GM12875 (cell line): ENCODE measurements at regions not wholly inside any gene's neighbourhood (a gene's known extent, or its start where the extent isn't known, plus 50 kb on each side); places are given as distances from the start of the nearest gene placed in this dataset.

Source experiments
- H3K4me3 ChIP-seq: one replicate; pipeline ENCODE4 v1.5.1; 2011; ENCODE audit warnings: low read depth, low read length, control low read depth
- TF ChIP-seq, protein P1 (sequence below): IDR thresholded peaks from 2 replicates; pipeline ENCODE4 v1.5.1; 2011; ENCODE audit warnings: low read depth, mild to moderate bottlenecking, control low read depth, inconsistent platforms, low read length, moderate library complexity, borderline replicate concordance; ENCODE audit not compliant: insufficient read depth

DNA sequence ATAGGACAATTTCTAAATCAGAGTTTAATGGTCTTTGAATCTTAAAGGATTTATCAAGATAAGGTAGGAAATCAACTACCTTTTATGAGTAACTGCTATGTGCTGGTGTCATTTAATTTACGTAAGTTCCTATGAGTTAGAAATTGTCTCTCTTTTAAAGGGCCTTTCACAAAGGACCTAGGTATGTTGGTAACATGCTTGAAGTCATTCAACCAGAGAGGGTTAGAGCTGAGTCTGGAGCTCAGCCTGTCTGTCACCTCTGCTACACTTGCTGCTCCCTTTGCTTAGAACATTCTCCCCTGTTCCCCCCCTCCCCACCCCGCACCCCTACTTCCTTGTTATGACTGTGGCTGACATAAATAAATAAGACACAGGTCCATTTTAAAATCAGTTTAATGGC, 190.3 kb upstream of the SEMA6A start:
- no peak overlapping the region for H3K4me3 ChIP-seq
- TF ChIP-seq, protein P1, sequence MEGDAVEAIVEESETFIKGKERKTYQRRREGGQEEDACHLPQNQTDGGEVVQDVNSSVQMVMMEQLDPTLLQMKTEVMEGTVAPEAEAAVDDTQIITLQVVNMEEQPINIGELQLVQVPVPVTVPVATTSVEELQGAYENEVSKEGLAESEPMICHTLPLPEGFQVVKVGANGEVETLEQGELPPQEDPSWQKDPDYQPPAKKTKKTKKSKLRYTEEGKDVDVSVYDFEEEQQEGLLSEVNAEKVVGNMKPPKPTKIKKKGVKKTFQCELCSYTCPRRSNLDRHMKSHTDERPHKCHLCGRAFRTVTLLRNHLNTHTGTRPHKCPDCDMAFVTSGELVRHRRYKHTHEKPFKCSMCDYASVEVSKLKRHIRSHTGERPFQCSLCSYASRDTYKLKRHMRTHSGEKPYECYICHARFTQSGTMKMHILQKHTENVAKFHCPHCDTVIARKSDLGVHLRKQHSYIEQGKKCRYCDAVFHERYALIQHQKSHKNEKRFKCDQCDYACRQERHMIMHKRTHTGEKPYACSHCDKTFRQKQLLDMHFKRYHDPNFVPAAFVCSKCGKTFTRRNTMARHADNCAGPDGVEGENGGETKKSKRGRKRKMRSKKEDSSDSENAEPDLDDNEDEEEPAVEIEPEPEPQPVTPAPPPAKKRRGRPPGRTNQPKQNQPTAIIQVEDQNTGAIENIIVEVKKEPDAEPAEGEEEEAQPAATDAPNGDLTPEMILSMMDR: no peak

DNA sequence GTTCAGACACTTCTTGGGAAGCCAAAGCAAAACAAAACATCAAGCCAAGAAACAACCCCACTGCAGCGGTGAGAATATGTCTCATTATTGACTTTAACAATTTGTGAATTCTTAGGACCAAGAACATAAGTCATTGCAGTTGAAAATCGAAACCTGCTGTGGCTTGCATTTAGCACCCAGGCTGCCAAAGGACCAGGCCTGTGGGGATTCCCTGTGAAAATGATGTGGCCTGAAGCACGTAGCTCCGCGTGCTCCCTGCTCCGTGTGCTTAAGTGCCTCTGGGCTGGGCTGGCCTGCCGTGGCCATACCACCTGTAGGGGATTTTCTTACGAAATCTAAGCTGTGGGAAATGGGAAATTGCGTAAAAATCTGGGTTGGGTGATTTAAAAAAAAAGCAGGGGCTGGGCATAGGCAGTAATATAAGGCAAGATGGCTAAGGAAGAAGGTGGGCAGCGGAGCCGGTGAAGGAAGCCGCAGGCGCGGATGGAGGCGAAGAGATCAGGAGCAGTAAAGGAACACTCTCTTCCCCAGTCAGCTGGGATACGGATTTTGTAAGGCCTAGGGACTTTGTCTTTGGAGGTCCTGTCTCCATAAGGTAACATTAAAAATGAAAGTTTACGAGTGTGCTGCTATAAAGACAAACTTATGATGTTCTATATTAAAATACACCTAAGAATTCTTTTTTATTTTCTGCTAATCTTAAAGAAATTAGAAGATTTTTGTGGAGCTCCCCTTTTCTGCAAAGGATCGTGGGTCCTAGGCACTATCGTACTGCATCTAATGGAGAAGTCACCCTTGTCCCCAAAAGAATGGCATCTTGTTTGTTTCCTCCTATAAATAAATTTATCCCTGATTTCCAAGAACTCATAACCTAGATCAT, 189.6 kb upstream of the SEMA6A start:
- TF ChIP-seq, protein P1: no peak
- H3K4me3 ChIP-seq: no peak overlapping the region

DNA sequence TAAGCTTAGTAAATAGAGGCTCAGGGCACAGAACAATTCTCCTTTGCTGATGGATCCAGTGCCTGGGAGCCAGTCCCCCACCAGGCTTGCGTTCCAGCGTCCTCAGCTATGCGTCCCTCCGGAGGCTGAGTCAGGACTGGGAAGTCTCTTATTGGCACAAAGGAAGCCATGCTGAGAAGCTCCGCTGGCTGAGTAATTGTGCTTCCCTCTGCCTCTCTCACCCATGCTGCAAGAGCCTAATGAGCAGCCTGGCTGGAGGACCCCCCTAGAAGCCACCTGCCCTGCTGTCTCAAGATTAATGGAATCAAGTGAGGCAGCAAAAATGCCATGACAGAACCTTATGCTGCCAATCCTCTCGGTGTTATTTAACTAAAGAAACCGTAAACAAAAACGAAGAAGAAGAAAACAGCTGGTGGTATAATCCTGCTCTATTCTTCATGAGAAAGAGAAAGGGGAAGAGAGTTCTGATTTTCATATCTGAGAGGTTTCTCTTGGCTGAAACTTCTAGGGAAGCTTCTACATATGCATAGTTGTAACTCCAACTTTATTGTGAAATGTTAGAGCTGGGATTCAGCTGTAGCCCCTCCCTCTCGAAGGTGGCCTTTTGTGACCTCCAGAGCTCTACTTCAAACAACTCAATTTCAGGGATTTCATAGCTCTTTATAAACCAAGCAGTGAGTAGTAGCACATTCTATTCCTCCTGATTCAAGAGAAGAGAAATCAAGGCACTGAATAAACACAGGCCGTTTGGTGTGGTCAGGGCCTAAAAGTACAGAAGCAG, 185.4 kb upstream of the SEMA6A start:
- TF ChIP-seq, protein P1: no peak
- H3K4me3 ChIP-seq: no peak overlapping the region

DNA sequence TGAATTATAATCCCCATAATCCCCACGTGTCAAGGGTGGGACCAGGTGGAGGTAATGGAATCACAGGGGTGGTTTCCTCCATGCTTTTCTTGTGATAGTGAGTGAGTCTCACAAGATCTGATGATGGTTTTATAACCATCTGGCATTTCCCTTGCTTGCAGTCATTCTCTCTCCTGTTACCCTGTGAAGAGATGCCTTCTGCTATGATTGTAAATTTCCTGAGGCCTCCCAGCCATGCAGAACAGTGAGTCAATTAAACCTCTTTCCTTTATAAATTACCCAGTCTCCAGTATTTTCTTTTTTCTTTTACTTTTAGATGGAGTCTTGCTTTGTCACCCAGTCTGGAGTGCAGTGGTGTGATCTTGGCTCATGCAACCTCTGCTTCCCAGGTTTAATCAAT, 182.7 kb upstream of the SEMA6A start:
- TF ChIP-seq, protein P1: no peak
- H3K4me3 ChIP-seq: no peak overlapping the region

DNA sequence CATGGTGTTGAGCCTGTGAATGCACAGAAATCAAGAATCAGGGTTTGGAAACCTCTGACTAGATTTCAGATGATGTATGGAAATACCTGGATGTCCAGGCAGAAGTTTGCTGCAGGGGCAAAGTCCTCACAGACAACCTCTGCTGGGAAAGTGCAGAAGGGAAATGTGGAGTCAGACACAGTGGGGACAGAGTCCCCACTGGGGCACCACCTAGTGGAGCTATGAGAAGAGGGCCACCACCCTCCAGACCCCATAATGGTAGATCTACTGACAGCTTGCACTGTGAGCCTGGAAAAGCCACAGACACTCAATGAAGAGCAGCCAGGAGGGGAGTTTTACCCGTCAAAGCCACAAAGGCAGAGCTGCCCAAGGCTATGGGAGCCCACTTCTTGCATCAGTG, 181.9 kb upstream of the SEMA6A start:
- H3K4me3 ChIP-seq: no peak overlapping the region

DNA sequence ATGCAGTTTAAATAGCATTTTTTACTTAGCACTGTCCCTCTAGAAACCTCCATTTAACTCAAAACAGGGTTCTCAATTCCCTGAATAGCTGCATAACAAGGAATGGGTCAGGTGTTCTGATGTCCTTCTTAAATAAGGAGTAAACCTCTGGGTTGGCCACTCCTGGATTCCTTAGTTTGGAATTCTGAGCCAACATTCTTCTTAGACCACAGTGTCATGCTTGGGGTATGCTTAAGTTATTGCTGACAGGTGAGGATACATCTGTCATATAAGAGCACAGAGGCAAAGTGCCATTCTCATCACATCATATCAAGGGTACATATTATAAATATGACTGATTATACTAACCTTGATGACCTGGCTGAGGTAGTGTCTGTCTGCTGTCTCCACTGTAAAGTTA, 179.9 kb upstream of the SEMA6A start:
- no peak overlapping the region for H3K4me3 ChIP-seq
- TF ChIP-seq, protein P1: no peak

More for the DNA sequence above, 181.9 kb upstream of the SEMA6A start:
- TF ChIP-seq, protein P1: no peak
